IMR-90 (cell line): ENCODE measurements at regions not wholly inside any gene's neighbourhood (a gene's known extent, or its start where the extent isn't known, plus 50 kb on each side); places are given as distances from the start of the nearest gene placed in this dataset.

Experiments
- CEBPB ChIP-seq: IDR thresholded peaks from 2 replicates; pipeline ENCODE4 v1.6.1; 2012; ENCODE audit warnings: low read depth, low read length, improper control_type of control experiment
- ELK1 ChIP-seq: fragments of 150-350 bp; IDR thresholded peaks from 2 replicates; pipeline ENCODE4 v1.6.1; 2016; ENCODE audit warnings: low read depth, mild to moderate bottlenecking, low read length, moderate library complexity, borderline replicate concordance
- FOS ChIP-seq: fragments of 150-350 bp; IDR thresholded peaks from 2 replicates; pipeline ENCODE4 v1.6.1; 2016; ENCODE audit warnings: low read depth, low read length
- MXI1 ChIP-seq: IDR thresholded peaks from 2 replicates; pipeline ENCODE4 v1.6.1; 2012; ENCODE audit warnings: low read depth, mild to moderate bottlenecking, low read length, moderate library complexity, borderline replicate concordance
- POLR2A ChIP-seq: IDR thresholded peaks from 2 replicates; pipeline ENCODE4 v1.6.1; 2012; ENCODE audit warnings: mild to moderate bottlenecking, low read depth, low read length
- USF2 ChIP-seq: fragments of 150-350 bp; IDR thresholded peaks from 2 replicates; pipeline ENCODE4 v1.6.1; 2017; ENCODE audit warnings: mild to moderate bottlenecking, antibody characterized with exemption, low read length, low read depth
- TF ChIP-seq, protein P1 (sequence below): conservative IDR thresholded peaks from 2 replicates; pipeline ENCODE4 v1.5.1; 2012; ENCODE audit warnings: mild to moderate bottlenecking, low read depth, low read length, improper control_type of control experiment

DNA sequence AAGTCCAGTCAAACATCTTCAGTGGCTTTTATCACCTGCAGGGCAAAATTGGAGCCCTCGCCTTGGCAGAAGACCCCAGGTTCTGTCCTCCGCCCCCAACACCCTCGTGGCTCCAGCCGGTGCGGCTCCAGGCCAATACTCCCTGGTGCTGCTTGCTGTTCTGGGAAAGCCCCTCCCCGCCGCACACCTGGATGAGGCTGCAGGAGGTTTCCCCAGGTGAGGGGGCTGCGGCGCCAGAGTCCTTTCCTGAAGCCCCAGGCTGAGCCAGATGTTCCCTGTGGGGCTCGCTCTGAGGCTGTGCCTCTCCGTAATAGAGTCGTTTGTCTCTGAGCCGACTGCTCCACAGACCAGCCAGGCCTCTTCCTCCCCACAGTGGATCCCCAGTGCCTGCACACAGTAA is 375.4 kb upstream of the IRX1 start:
- TF ChIP-seq, protein P1, sequence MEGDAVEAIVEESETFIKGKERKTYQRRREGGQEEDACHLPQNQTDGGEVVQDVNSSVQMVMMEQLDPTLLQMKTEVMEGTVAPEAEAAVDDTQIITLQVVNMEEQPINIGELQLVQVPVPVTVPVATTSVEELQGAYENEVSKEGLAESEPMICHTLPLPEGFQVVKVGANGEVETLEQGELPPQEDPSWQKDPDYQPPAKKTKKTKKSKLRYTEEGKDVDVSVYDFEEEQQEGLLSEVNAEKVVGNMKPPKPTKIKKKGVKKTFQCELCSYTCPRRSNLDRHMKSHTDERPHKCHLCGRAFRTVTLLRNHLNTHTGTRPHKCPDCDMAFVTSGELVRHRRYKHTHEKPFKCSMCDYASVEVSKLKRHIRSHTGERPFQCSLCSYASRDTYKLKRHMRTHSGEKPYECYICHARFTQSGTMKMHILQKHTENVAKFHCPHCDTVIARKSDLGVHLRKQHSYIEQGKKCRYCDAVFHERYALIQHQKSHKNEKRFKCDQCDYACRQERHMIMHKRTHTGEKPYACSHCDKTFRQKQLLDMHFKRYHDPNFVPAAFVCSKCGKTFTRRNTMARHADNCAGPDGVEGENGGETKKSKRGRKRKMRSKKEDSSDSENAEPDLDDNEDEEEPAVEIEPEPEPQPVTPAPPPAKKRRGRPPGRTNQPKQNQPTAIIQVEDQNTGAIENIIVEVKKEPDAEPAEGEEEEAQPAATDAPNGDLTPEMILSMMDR: no peak
- no peak for TF ChIP-seq MXI1
- no peak for TF ChIP-seq USF2
- no peak for TF ChIP-seq CEBPB
- TF ChIP-seq POLR2A: no peak
- no peak for TF ChIP-seq FOS
- TF ChIP-seq ELK1: no peak
